Heart right ventricle (tissue), 16 donors: ENCODE measurements at regions not wholly inside any gene's neighbourhood (a gene's known extent, or its start where the extent isn't known, plus 50 kb on each side); places are given as distances from the start of the nearest gene placed in this dataset.

ENCODE experiments used
- ATAC-seq, 8 donors: fragments of 200-7000 bp; cut with Tn5 transposase; one replicate each; pipeline ENCODE4 v1.9.1; 2020; ENCODE audit warnings: mild to moderate bottlenecking in 8 of 8, moderate library complexity in 8 of 8, moderate number of reproducible peaks in 1 of 8
- DNase-seq, 2 donors: peaks; one replicate each; pipeline ENCODE4 v3.0.0-alpha.2; 2020
- H3K27ac ChIP-seq, 10 donors: fragments of 200-600 bp; sonication (generic) in 2 of 10; one replicate each; pipeline versions ENCODE4 v1.5.0 to v1.8.0; 2020 to 2022; ENCODE audit warnings: mild to moderate bottlenecking in 3 of 10
- H3K27me3 ChIP-seq, 7 donors: fragments of 200-600 bp; one replicate each; pipeline ENCODE4 v1.8.0; 2021 to 2022; ENCODE audit warnings: mild to moderate bottlenecking in 2 of 7
- H3K36me3 ChIP-seq, 9 donors: fragments of 200-600 bp; sonication (generic) in 1 of 9; one replicate each; pipeline versions ENCODE4 v1.5.0 to v1.8.0; 2020 to 2022; ENCODE audit warnings: mild to moderate bottlenecking in 2 of 9
- H3K4me1 ChIP-seq, 9 donors: fragments of 200-600 bp; sonication (generic) in 1 of 9; one replicate each; pipeline versions ENCODE4 v1.5.0 to v1.8.0; 2020 to 2022; ENCODE audit warnings: mild to moderate bottlenecking in 4 of 9
- H3K4me3 ChIP-seq, 10 donors: fragments of 200-600 bp; sonication (generic) in 2 of 10; one replicate each; pipeline versions ENCODE4 v1.5.0 to v1.8.0; 2020 to 2022; ENCODE audit warnings: mild to moderate bottlenecking in 7 of 10, moderate library complexity in 2 of 10
- H3K9me3 ChIP-seq, 11 donors: fragments of 200-600 bp in 10 of 11; sonication (generic) in 2 of 11; one replicate each; pipeline versions ENCODE4 v1.5.0 to v1.8.0; 2013 to 2022; ENCODE audit warnings: mild to moderate bottlenecking in 2 of 11, control low read depth in 1 of 11, moderate library complexity in 1 of 11
- CTCF ChIP-seq, 9 donors: fragments of 200-600 bp; sonication (generic) in 2 of 9; IDR thresholded peaks; one replicate each; pipeline versions ENCODE4 v1.5.0 to v1.8.0; 2021 to 2022; ENCODE audit warnings: antibody characterized with exemption in 9 of 9, mild to moderate bottlenecking in 5 of 9, moderate library complexity in 1 of 9
- WGBS, 2 donors: extraction: QIAGEN DNeasy Blood & Tissue Kit; methylation state at CpG; one replicate each; pipeline ENCODE4 v1.1.7; 2013; ENCODE audit warnings: inconsistent platforms in 1 of 2; 5-methylcytosine and 5-hydroxymethylcytosine counted together
- intact Hi-C, 10 donors: fragments of 100-400 bp; cut with DNase I; formaldehyde crosslinking; loops; one replicate each; pipeline versions ENCODE4 v1.11.1 to v1.14.2; 2022
- donor health status: Arrhythmogenic right ventricular cardiomyopathy.
- donor health status: ischemic (EF 13 %, LVEDD 7.1; RV severe dilation, severe dysfunction).
- donor health status: healthy with polysubstance abuse.
- donor health status: DM: no; HTN: yes; CAD: no.
- donor health status: DM: no; HTN: no; CAD: no.
- donor health status: ischemic (EF 25% LVEDD 6.9; RV normal size, moderate dysfunction).
- donor health status: ischemic (EF 25% LVEDD 5.7; RV mildly dilated, moderate dysfunction).
- donor health status: healthy.
- donor health status: DM: yes; HTN: yes; CAD: no.
- donor health status: Ischemic cardiomyopathy.
- donor health status: ischemic (EF 35%, LVEDD 5.7; RV mildly dilated, moderate dysfunction).
- donor health status: nonischemic (EF 11% LVEDD 7.7; RV severe dilation, severe dysfunction).
- donor health status: DM: yes; HTN: yes; CAD: no.
- donor health status: PGD.
- donor health status: ischemic (EF 29% LVEDD 5.4; RV normal size, mild dysfunction).
- donor health status: nonischemic (EF 23%, LVEDD 6.1; RV moderate dilation, normal function).

GRCh38 chr15:77840991-77841775 lies 208.5 kb upstream of the LINGO1 start:
- Histone ChIP-seq H3K4me3 (no peak overlapping the region), H3K36me3 (no peaks in the 10 kb centered on the region), H3K9me3 (peaks cover 0 to 10% (median 0%) of the 10 kb centered on the region in 11 donors), H3K27me3 (peaks cover 0 to 56% (median 24%) of the 10 kb centered on the region in 7 donors), H3K4me1 (no peaks in the 10 kb centered on the region), H3K27ac (no peak overlapping the region)
- no peak for ATAC-seq
- DNase-seq: no peak
- intact Hi-C loops: no loop called here
- WGBS, 2 donors: 61 to 66% methylated on average over 11 of the region's 11 CpGs
- TF ChIP-seq CTCF (IDR thresholded peaks at IDR 0.05): no peak

- peaks cover 0 to 57% (median 30%) of the 10 kb centered on the region in 7 donors for H3K27me3 ChIP-seq
- H3K27ac ChIP-seq: no peak overlapping the region
- TF ChIP-seq CTCF (IDR thresholded peaks at IDR 0.05): no peak
- no peaks in the 10 kb centered on the region for H3K4me1 ChIP-seq
- no peak for DNase-seq
- H3K36me3 ChIP-seq: no peaks in the 10 kb centered on the region
- ATAC-seq: no peak
- WGBS, 2 donors: 71 to 76% methylated on average over 11 of the region's 11 CpGs
- intact Hi-C loops: no loop called here
- H3K4me3 ChIP-seq: no peak overlapping the region
- H3K9me3 ChIP-seq: peaks cover 0 to 10% (median 0%) of the 10 kb centered on the region in 11 donors
Observed at GRCh38 chr15:77839970-77840905, 207.5 kb upstream of the LINGO1 start.

- Histone ChIP-seq H3K36me3 (no peaks in the 10 kb centered on the region), H3K4me1 (no peaks in the 10 kb centered on the region), H3K27ac (no peak overlapping the region), H3K4me3 (no peak overlapping the region), H3K27me3 (peaks cover 0 to 55% (median 30%) of the 10 kb centered on the region in 7 donors), H3K9me3 (peaks cover 0 to 3% (median 0%) of the 10 kb centered on the region in 11 donors)
- WGBS, 2 donors: 91 to 93% methylated on average over 8 of the region's 8 CpGs
- DNase-seq (no peak), ATAC-seq (peak in 1 of 8 donors; percentile 11)
- no peak for TF ChIP-seq CTCF (IDR thresholded peaks at IDR 0.05)
- intact Hi-C loops: no loop called here
Observed at GRCh38 chr15:77839456-77839855, 206.7 kb upstream of the LINGO1 start.

GRCh38 chr15:77838595-77838994 lies 205.9 kb upstream of the LINGO1 start:
- TF ChIP-seq CTCF (IDR thresholded peaks at IDR 0.05): no peak
- intact Hi-C loops: no loop called here

More at GRCh38 chr15:77838595-77838994, 205.9 kb upstream of the LINGO1 start:
- 94 to 96% methylated on average over 4 of the region's 4 CpGs for WGBS, 2 donors
- Histone ChIP-seq H3K36me3 (no peaks in the 10 kb centered on the region), H3K4me1 (no peaks in the 10 kb centered on the region), H3K27me3 (peaks cover 0 to 55% (median 33%) of the 10 kb centered on the region in 7 donors), H3K27ac (no peak overlapping the region), H3K4me3 (no peak overlapping the region), H3K9me3 (no peaks in the 10 kb centered on the region)
- DNase-seq (no peak), ATAC-seq (no peak)
